RPMI7951 (cell line): ENCODE measurements at regions not wholly inside any gene's neighbourhood (a gene's known extent, or its start where the extent isn't known, plus 50 kb on each side); places are given as distances from the start of the nearest gene placed in this dataset.
"Not testable (repeated sequence)": the region's sequence is repeated elsewhere in the genome, so short reads cannot be mapped to it uniquely, and the experiment has no call there.

Experiments used
- DNase-seq: peaks from one replicate; pipeline ENCODE4 v3.0.0-alpha.2; 2012; ENCODE audit warnings: low read depth

DNA sequence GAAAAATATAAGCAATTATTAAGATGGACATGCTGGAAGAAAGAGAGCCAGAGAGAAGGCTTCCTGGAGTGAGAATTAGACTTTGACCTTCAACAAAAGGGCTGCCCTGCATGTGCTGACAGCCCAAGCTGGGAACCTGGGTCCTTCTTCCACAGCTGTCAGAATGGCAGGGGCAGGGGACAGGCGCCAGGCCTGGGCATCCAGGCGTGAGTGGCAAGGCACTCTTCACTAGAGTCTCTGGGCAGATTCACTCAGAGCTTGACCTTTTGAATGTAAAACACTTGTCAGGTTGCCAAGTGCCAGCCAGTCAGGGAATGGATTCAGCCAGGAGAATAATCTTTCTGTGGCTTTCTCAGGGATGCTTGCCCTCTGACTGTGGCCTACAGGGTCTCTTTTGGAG lies 119.1 kb upstream of the CLINT1 start:
- no peak for DNase-seq

DNA sequence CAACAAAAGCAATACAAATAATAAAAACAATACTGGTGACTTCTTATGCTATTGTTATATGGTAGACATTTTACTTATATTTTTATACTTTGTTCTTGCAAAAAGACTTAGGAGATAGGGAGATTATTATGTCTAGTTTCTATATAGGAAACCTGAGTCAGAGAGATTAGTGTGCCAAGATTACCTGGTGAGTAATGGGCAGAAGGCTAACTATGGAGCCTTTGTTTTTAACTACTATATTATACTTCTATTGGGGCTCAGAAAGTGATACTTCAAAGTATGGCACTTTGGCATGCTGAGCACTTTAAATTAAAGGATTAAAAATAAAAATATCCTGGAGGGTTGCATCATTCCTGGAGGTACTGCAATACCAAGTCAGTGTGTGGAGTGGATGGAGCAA lies 117.5 kb upstream of the CLINT1 start:
- no peak for DNase-seq

GRCh38 chr5:157972579-157972978 lies 113.6 kb upstream of the CLINT1 start:
- no peak for DNase-seq

GRCh38 chr5:157971571-157972216 lies 112.7 kb upstream of the CLINT1 start:
- no peak for DNase-seq

- DNase-seq: not testable (repeated sequence)
These were observed 109.6 kb upstream of the CLINT1 start for GRCh38 chr5:157968570-157968969.

- no peak for DNase-seq
These were observed 107.0 kb upstream of the CLINT1 start for GRCh38 chr5:157965989-157966388.

GRCh38 chr5:157965040-157965678 lies 106.2 kb upstream of the CLINT1 start:
- DNase-seq: no peak

- no peak for DNase-seq
These were observed 104.8 kb upstream of the CLINT1 start for GRCh38 chr5:157963761-157964160.

DNA sequence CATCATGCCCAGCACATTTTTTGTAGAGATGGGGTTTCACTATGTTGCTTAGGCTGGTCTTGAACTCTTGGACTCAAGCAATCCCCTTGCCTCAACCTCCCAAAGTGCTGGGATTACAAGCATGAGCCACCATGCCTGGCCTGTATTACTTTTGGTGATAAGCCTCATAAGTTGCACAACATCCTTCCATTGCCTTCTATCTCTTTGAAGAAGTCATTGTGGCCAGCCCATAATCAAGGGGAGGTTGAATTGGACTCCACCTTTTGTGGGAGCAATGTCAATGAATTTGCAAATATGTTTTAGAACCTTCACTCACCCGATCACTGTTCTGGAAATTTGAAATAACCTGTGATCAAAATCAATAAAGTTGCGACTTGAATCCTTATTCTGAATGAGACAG lies 104.3 kb upstream of the CLINT1 start:
- no peak for DNase-seq

DNA sequence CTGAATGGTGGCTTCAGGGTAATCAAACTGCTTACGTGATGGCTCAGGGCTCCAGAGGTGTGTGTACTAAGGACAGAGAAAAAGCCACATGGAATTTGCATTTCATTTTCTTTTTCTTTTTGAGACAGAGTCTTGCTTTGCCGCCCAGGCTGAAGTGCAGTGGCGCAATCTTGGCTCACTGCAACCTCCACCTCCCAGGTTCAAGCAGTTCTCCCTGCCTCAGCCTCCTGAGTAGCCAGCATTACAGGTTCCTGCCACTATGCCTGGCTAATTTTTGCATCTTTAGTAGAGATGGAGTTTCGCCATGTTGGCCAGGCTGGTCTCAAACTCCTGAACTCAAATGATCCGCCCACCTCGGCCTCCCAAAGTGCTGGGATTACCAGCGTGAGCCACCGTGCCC lies 103.7 kb upstream of the CLINT1 start:
- not testable (repeated sequence) for DNase-seq

DNA sequence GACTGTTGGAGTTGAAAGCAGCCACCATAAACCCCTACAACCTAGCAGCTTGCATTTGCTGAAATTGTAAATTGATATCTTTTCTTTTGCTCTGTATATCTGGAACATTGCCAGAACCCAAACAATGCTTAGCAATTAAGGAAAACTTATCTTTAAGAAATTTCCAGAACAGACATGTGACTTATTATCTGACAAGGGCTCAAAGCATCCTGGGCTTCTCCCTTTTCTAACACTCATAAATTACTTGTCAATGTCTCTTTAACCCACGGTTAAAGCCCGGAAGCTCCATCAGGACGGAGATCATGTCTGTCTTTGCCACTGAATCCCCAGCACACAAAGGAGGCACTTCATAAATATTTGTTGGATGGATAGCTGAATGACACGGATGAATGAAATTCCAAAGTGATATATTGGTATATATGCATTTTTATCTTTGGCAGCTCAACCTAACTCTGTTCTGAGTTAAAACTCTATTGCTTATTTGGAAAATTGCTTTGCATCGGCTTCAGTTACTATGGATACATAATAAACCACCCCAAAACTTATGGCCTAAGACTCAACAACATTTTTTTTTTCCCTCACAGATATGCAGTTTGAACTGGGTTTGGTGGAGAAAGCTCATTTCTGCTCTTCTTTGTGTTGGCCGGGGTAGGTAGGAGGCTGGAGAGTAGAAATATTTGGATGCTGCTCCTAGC lies 103.1 kb upstream of the CLINT1 start:
- no peak for DNase-seq

- no peak for DNase-seq
These were observed 102.2 kb upstream of the CLINT1 start for GRCh38 chr5:157961176-157961575.

DNA sequence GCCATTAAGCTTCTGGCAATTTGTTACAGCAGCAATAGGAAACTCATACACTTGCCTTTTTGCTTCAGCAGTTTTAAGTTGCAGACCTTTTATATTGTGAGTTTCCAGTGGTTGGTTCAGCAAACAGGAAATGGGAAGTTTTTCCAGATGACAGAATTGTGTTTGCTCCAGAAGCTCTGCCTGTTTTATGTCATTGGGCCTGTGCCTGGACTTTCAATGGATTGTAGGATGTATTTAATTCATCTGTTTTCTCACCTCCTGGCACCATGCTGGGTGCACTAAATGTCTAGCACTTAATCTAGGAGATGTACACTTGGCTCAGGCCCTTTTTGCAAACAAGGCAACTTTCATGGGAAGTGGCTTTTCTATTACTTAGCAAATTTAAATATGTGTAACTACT lies 100.4 kb upstream of the CLINT1 start:
- no peak for DNase-seq

GRCh38 chr5:157956271-157956885 lies 97.4 kb upstream of the CLINT1 start:
- DNase-seq: peak; percentile 17

DNA sequence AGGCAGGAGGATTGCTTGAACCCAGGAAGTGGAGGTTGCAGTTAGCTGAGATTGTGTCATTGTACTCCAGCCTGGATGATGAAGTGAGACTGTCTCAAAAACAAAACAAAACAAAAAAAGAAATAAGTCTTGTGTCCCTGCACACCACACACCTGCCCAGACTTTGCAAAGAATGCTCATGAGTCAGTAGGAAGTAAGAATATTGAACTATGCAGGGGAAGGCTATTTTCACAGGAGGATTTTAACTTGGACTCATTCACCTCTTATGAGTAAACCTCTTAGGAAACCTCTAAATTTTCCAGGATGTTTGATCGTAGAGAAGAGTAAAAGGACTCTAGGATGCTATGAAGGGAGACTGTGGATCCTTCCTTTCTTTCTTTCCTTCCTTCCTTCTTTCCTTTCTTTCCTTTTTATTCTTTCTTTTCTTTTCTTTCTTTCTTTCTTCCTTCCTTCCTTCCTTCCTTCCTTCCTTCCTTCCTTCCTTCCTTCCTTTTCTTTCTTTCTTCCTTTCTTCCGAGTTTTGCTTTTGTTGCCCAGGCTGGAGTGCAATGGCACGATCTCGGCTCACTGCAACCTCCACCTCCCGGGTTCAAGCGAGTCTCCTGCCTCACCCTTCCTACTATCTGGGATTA lies 96.7 kb upstream of the CLINT1 start:
- no peak for DNase-seq

DNA sequence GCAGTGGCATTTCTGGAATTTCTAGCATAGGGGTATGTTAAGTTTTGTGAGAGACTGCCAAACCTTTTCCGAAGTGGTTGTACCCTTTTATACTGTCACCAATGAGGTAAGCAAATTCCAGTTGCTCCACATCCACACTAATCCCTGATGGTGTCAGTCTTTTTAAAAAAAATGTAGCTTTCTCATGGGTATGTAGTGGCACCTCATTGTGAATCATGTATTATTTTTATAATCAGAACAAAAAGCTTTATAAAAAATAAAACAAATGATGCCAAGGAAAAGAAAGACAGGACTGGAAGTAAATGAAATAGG lies 93.4 kb upstream of the CLINT1 start:
- DNase-seq: no peak

DNA sequence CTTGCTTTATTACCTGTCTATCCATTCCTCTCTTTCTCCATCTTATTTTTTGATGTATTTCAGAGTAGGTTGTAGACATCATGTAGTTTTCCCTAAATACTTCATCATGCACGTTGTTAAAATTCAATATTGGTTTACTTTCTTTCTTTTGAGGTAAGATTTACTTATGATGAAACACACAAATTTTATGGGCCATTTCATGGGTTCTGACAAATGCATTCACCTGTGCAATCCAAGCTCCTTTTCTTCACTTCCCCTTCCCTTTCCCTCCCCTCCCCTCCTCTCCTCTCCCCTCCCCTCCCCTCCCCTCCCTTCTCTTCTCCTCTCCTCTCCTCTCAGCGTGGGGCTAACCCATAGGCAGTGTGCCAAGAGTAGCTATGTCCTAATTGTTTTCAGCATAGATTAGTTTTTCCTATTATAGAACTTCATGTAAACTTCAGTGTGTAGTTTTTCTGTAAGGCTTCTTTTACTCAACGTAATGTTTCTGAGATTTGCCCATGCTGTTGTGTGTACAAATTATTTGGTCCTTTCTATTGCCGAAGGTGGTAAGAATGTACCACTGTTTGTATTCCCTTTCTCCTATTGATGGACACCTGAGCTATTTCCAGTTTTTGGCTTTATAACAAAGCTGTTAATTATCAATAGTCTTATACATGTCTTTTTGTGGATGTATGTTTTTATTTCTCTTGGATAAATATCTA lies 92.9 kb upstream of the CLINT1 start:
- DNase-seq: no peak

GRCh38 chr5:157949520-157949919 lies 90.6 kb upstream of the CLINT1 start:
- DNase-seq: no peak

GRCh38 chr5:157948738-157949410 lies 89.9 kb upstream of the CLINT1 start:
- peak; percentile 90 for DNase-seq

- peak; percentile 45 for DNase-seq
These were observed 88.2 kb upstream of the CLINT1 start for GRCh38 chr5:157947156-157947555.

DNA sequence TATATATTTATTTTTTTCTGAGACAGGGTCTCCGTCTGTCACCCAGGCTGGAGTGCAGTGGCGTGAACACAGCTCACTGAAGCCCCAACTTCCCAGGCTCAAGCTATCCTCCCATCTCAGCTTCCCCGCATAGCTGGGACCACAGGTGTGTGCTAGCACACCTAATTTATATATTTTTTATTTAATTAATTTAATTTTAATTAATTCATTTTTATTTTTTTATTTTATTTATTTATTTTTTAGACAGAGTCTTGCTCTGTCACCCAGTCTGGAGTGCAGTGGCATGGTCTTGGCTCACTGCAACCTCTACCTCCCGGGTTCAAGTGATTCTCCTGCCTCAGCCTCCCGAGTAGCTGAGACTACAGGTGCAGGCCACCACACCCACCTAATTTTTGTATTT lies 86.9 kb upstream of the CLINT1 start:
- not testable (repeated sequence) for DNase-seq
